Keratinocyte (primary cell): ENCODE measurements at regions not wholly inside any gene's neighbourhood (a gene's known extent, or its start where the extent isn't known, plus 50 kb on each side); places are given as distances from the start of the nearest gene placed in this dataset.
A peak's percentile ranks its signal among the peaks of the same experiment; 100 is the strongest.
"Not testable (repeated sequence)": the region's sequence is repeated elsewhere in the genome, so short reads cannot be mapped to it uniquely, and the experiment has no call there.

Experiments
- DNase-seq: peaks from one replicate; pipeline ENCODE4 v3.0.0-alpha.2; 2011; ENCODE audit warnings: low read depth, missing footprints, low spot score
- FAIRE-seq: peaks from 2 replicates; lab custom pipeline; 2011; peaks lifted over from hg19 to GRCh38; lab: Jason Lieb, UNC
- H2AFZ ChIP-seq: 2 replicates; pipeline ENCODE4 v1.6.0; 2012; ENCODE audit warnings: low read length, control low read depth, inconsistent platforms; ENCODE audit not compliant: control insufficient read depth
- H3K27ac ChIP-seq: 2 replicates; pipeline ENCODE4 v1.5.1; 2011; ENCODE audit warnings: low read length; ENCODE audit not compliant: control insufficient read depth, insufficient read depth
- H3K27me3 ChIP-seq: 3 replicates; pipeline ENCODE4 v1.6.0; 2011; ENCODE audit warnings: low read length; ENCODE audit not compliant: control insufficient read depth, insufficient read depth; ENCODE audit errors: extremely low read depth
- H3K36me3 ChIP-seq, 2 experiments: 2 replicates in 1 of 2; 3 replicates in 1 of 2; pipeline ENCODE4 v1.5.1; 2011; ENCODE audit warnings: low read length in 2 of 2, mild to moderate bottlenecking in 1 of 2; ENCODE audit not compliant: control insufficient read depth in 2 of 2, insufficient read depth in 2 of 2; ENCODE audit errors: extremely low read depth in 1 of 2
- H3K4me1 ChIP-seq: 3 replicates; pipeline ENCODE4 v1.5.1; 2011; ENCODE audit warnings: low read length; ENCODE audit not compliant: control insufficient read depth, insufficient read depth; ENCODE audit errors: extremely low read depth
- H3K4me2 ChIP-seq: 3 replicates; pipeline ENCODE4 v1.6.0; 2011; ENCODE audit warnings: low read depth, low read length; ENCODE audit not compliant: control insufficient read depth, insufficient read depth; ENCODE audit errors: extremely low read depth
- H3K4me3 ChIP-seq, 3 experiments: fragments of 200-600 bp in 1 of 3; sonication (generic) in 1 of 3; 2 replicates in 2 of 3; 3 replicates in 1 of 3; pipeline ENCODE4 v1.5.1; 2011 to 2016; ENCODE audit warnings: low read length in 3 of 3, mild to moderate bottlenecking in 3 of 3, control low read depth in 2 of 3, inconsistent platforms in 1 of 3, low read depth in 1 of 3, mixed read lengths in 1 of 3, mixed run types in 1 of 3, moderate library complexity in 1 of 3; ENCODE audit not compliant: control insufficient read depth in 2 of 3, insufficient read depth in 2 of 3; ENCODE audit errors: extremely low read depth in 1 of 3
- H3K79me2 ChIP-seq: 2 replicates; pipeline ENCODE4 v1.6.0; 2012; ENCODE audit warnings: low read length; ENCODE audit not compliant: control insufficient read depth, insufficient read depth
- H3K9ac ChIP-seq: 3 replicates; pipeline ENCODE4 v1.6.0; 2011; ENCODE audit warnings: low read length; ENCODE audit not compliant: control insufficient read depth, insufficient read depth; ENCODE audit errors: extremely low read depth
- H3K9me1 ChIP-seq: 3 replicates; pipeline ENCODE4 v1.6.0; 2011; ENCODE audit warnings: low read length; ENCODE audit not compliant: control insufficient read depth, insufficient read depth; ENCODE audit errors: extremely low read depth
- H3K9me3 ChIP-seq: 2 replicates; pipeline ENCODE4 v1.5.1; 2012; ENCODE audit warnings: low read depth, low read length; ENCODE audit not compliant: control insufficient read depth
- H4K20me1 ChIP-seq: 3 replicates; pipeline ENCODE4 v1.6.0; 2011; ENCODE audit warnings: low read length; ENCODE audit not compliant: control insufficient read depth, insufficient read depth; ENCODE audit errors: extremely low read depth
- CTCF ChIP-seq, 3 experiments: IDR thresholded peaks in 1 of 3; conservative IDR thresholded peaks in 1 of 3; optimal IDR thresholded peaks in 1 of 3; 2 replicates in 2 of 3; 3 replicates in 1 of 3; pipeline versions ENCODE3 to v1.5.1; 2011; ENCODE audit warnings: low read length in 3 of 3, mild to moderate bottlenecking in 3 of 3, moderate library complexity in 2 of 3, control low read depth in 1 of 3, inconsistent platforms in 1 of 3; ENCODE audit not compliant: insufficient read depth in 2 of 3; ENCODE audit errors: extremely low read depth in 1 of 3
- EZH2 ChIP-seq: IDR thresholded peaks from one replicate; pipeline ENCODE4 v1.6.1; 2012; ENCODE audit warnings: inconsistent platforms, mild to moderate bottlenecking, low read length, moderate library complexity
- dilution Hi-C: fragments of 300-500 bp; cut with MboI; formaldehyde crosslinking; loops from one replicate; pipeline ENCODE4 v1.7.0; 2020; ENCODE audit warnings: low sequenced_read_pairs; ENCODE audit not compliant: extremely low pct_ligation_motif_present

- no peak overlapping the region for H3K27ac ChIP-seq
- no peaks in the 10 kb centered on the region for H3K27me3 ChIP-seq
- peak overlapping the region; percentile 52 for H3K4me2 ChIP-seq
- no peaks in the 10 kb centered on the region for H4K20me1 ChIP-seq
- dilution Hi-C loops, result no loop called here
- no peaks in the 10 kb centered on the region for H3K9me1 ChIP-seq
- H3K9ac ChIP-seq, result no peak overlapping the region
- FAIRE-seq (peak; percentile 49), DNase-seq (peak; percentile 11)
- H3K79me2 ChIP-seq, result no peaks in the 10 kb centered on the region
- no peak for TF ChIP-seq EZH2
- TF ChIP-seq CTCF (optimal IDR thresholded peaks at IDR 0.05 in 1 of 3, IDR thresholded peaks at IDR 0.05 in 1 of 3, conservative IDR thresholded peaks at IDR 0.05 in 1 of 3; ENCODE audit: extremely low read depth in 1 of 3, insufficient read depth in 2 of 3, low read length in 3 of 3), result no peak
- peak overlapping the region; percentile 45 for H2AFZ ChIP-seq
- peak overlapping the region in 2 of 3 experiments; percentile 3 to 36 for H3K4me3 ChIP-seq
- no peaks in the 10 kb centered on the region for H3K4me1 ChIP-seq
- H3K36me3 ChIP-seq, result no peaks in the 10 kb centered on the region
- H3K9me3 ChIP-seq, result no peaks in the 10 kb centered on the region
Measured at GRCh38 chr14:86739761-86740160, 1209.8 kb downstream of the FLRT2 start.

- H3K36me3 ChIP-seq, H3K27ac ChIP-seq, H3K4me2 ChIP-seq, H3K9ac ChIP-seq, H3K27me3 ChIP-seq, H3K79me2 ChIP-seq, H3K4me1 ChIP-seq, DNase-seq, H4K20me1 ChIP-seq, dilution Hi-C loops, H2AFZ ChIP-seq, FAIRE-seq, H3K9me1 ChIP-seq, H3K4me3 ChIP-seq, H3K9me3 ChIP-seq: not testable (repeated sequence)
Measured at GRCh38 chr14:86731427-86731826, 1201.5 kb downstream of the FLRT2 start.

- Histone ChIP-seq H4K20me1 (no peaks in the 10 kb centered on the region), H3K4me2 (no peak overlapping the region), H3K79me2 (no peaks in the 10 kb centered on the region), H3K27ac (no peak overlapping the region), H3K4me3 (no peak overlapping the region), H3K36me3 (no peaks in the 10 kb centered on the region), H3K4me1 (no peaks in the 10 kb centered on the region), H3K27me3 (no peaks in the 10 kb centered on the region), H3K9me1 (no peaks in the 10 kb centered on the region), H3K9ac (no peak overlapping the region), H2AFZ (no peak overlapping the region), H3K9me3 (no peaks in the 10 kb centered on the region)
- FAIRE-seq (no peak), DNase-seq (no peak)
- TF ChIP-seq EZH2 (no peak), CTCF (optimal IDR thresholded peaks at IDR 0.05 in 1 of 3, IDR thresholded peaks at IDR 0.05 in 1 of 3, conservative IDR thresholded peaks at IDR 0.05 in 1 of 3; ENCODE audit: extremely low read depth in 1 of 3, insufficient read depth in 2 of 3, low read length in 3 of 3) (no peak)
- dilution Hi-C loops, result no loop called here
Measured at GRCh38 chr14:86723254-86723624, 1193.3 kb downstream of the FLRT2 start.
